Heart left ventricle (tissue), 16 donors: ENCODE measurements at regions not wholly inside any gene's neighbourhood (a gene's known extent, or its start where the extent isn't known, plus 50 kb on each side); places are given as distances from the start of the nearest gene placed in this dataset.
"Not testable (repeated sequence)": the region's sequence is repeated elsewhere in the genome, so short reads cannot be mapped to it uniquely, and the experiment has no call there.

ENCODE experiments used
- ATAC-seq, 4 donors: fragments of 200-7000 bp; cut with Tn5 transposase; one replicate each; pipeline ENCODE4 v1.9.1; 2020 to 2022; ENCODE audit warnings: moderate library complexity in 4 of 4, mild to moderate bottlenecking in 3 of 4, moderate number of reproducible peaks in 1 of 4
- DNase-seq, 5 donors: peaks; one replicate each; pipeline ENCODE4 v3.0.0-alpha.2; 2020
- H3K27ac ChIP-seq, 12 donors: fragments of 200-600 bp; sonication (generic) in 4 of 12; one replicate each; pipeline versions ENCODE4 v1.5.0 to v1.8.0; 2016 to 2022; ENCODE audit warnings: mild to moderate bottlenecking in 2 of 12
- H3K27me3 ChIP-seq, 9 donors: fragments of 200-600 bp; sonication (generic) in 2 of 9; one replicate each; pipeline versions ENCODE4 v1.5.1 to v1.8.0; 2016 to 2022; ENCODE audit warnings: mild to moderate bottlenecking in 3 of 9
- H3K36me3 ChIP-seq, 9 donors: fragments of 200-600 bp; sonication (generic) in 2 of 9; one replicate each; pipeline versions ENCODE4 v1.5.0 to v1.8.0; 2018 to 2022; ENCODE audit warnings: mild to moderate bottlenecking in 2 of 9
- H3K4me1 ChIP-seq, 12 donors: fragments of 200-600 bp; sonication (generic) in 4 of 12; one replicate each; pipeline versions ENCODE4 v1.5.0 to v1.8.0; 2016 to 2022; ENCODE audit warnings: mild to moderate bottlenecking in 3 of 12
- H3K4me3 ChIP-seq, 12 donors: fragments of 200-600 bp; sonication (generic) in 4 of 12; one replicate each; pipeline versions ENCODE4 v1.5.0 to v1.8.0; 2017 to 2022; ENCODE audit warnings: mild to moderate bottlenecking in 9 of 12, moderate library complexity in 4 of 12
- H3K9me3 ChIP-seq, 12 donors: fragments of 200-600 bp; sonication (generic) in 4 of 12; one replicate each; pipeline versions ENCODE4 v1.5.0 to v1.8.0; 2016 to 2022; ENCODE audit warnings: mild to moderate bottlenecking in 1 of 12
- CTCF ChIP-seq, 12 donors: fragments of 200-600 bp; sonication (generic) in 4 of 12; IDR thresholded peaks; one replicate each; pipeline versions ENCODE4 v1.5.0 to v1.8.0; 2018 to 2022; ENCODE audit warnings: antibody characterized with exemption in 12 of 12, mild to moderate bottlenecking in 5 of 12
- POLR2A ChIP-seq, 2 donors: fragments of 450-650 bp; IDR thresholded peaks; one replicate each; pipeline ENCODE4 v1.6.1; 2017; ENCODE audit warnings: antibody characterized with exemption in 2 of 2, mild to moderate bottlenecking in 2 of 2, moderate library complexity in 2 of 2
- WGBS, 4 donors: extraction: QIAGEN DNeasy Blood & Tissue Kit in 2 of 4; methylation state at CpG; one replicate each; pipeline versions ENCODE4 v1.1.5 to v1.1.7; 2013 to 2018; 5-methylcytosine and 5-hydroxymethylcytosine counted together
- intact Hi-C, 10 donors: fragments of 100-400 bp; cut with DNase I; formaldehyde crosslinking; loops; one replicate each; pipeline versions ENCODE4 v1.11.1 to v1.14.2; 2022
- donor health status: ischemic (EF 13 %, LVEDD 7.1; RV severe dilation, severe dysfunction).
- donor health status: healthy with polysubstance abuse.
- donor health status: DM: no; HTN: yes; CAD: no.
- donor health status: DM: no; HTN: no; CAD: no.
- donor health status: ischemic (EF 25% LVEDD 6.9; RV normal size, moderate dysfunction).
- donor health status: ischemic (EF 25% LVEDD 5.7; RV mildly dilated, moderate dysfunction).
- donor health status: healthy.
- donor health status: DM: yes; HTN: yes; CAD: no.
- donor health status: ischemic (EF 35%, LVEDD 5.7; RV mildly dilated, moderate dysfunction).
- donor health status: nonischemic (EF 11% LVEDD 7.7; RV severe dilation, severe dysfunction).
- donor health status: DM: yes; HTN: yes; CAD: no.
- donor health status: PGD.
- donor health status: ischemic (EF 29% LVEDD 5.4; RV normal size, mild dysfunction).
- donor health status: nonischemic (EF 23%, LVEDD 6.1; RV moderate dilation, normal function).

- H3K27ac ChIP-seq = no peak overlapping the region
- peaks cover 0 to 27% (median 3%) of the 10 kb centered on the region in 12 donors for H3K4me1 ChIP-seq
- no peak for TF ChIP-seq POLR2A (IDR thresholded peaks at IDR 0.05)
- TF ChIP-seq CTCF (IDR thresholded peaks at IDR 0.05) = no peak
- H3K27me3 ChIP-seq = no peaks in the 10 kb centered on the region
- H3K4me3 ChIP-seq = no peak overlapping the region
- ATAC-seq = no peak
- no peaks in the 10 kb centered on the region for H3K36me3 ChIP-seq
- H3K9me3 ChIP-seq = peaks cover 0 to 10% (median 0%) of the 10 kb centered on the region in 12 donors
- no peak for DNase-seq
- intact Hi-C loops = no loop called here
Observed at GRCh38 chr12:116670859-116671258, 67.0 kb downstream of the SPRING1 start.

GRCh38 chr12:116667752-116668151, 70.1 kb downstream of the SPRING1 start:
- H3K4me1 ChIP-seq = peaks cover 0 to 13% (median 1%) of the 10 kb centered on the region in 12 donors
- H3K36me3 ChIP-seq = no peaks in the 10 kb centered on the region
- no peak overlapping the region for H3K4me3 ChIP-seq
- WGBS, 4 donors = 97 to 98% (median 97%) methylated on average over 10 of the region's 10 CpGs
- H3K27me3 ChIP-seq = no peaks in the 10 kb centered on the region
- TF ChIP-seq CTCF (IDR thresholded peaks at IDR 0.05) (no peak), POLR2A (IDR thresholded peaks at IDR 0.05) (no peak)
- no peak for DNase-seq
- no peak overlapping the region for H3K27ac ChIP-seq
- H3K9me3 ChIP-seq = peaks cover 0 to 10% (median 0%) of the 10 kb centered on the region in 12 donors
- no peak for ATAC-seq
- intact Hi-C loops = loop anchor here in 1 of 10 donors (10.0 kb wide), 1 partner anchor 213 kb away; no protein-coding TSS in a partner anchor

GRCh38 chr12:116666829-116667228, 71.0 kb downstream of the SPRING1 start:
- not testable (repeated sequence) for DNase-seq, H3K9me3 ChIP-seq, ATAC-seq, H3K4me3 ChIP-seq, H3K27me3 ChIP-seq, H3K36me3 ChIP-seq
- 93 to 98% (median 95%) methylated on average over 8 of the region's 8 CpGs for WGBS, 4 donors
- peaks cover 0 to 18% (median 2%) of the 10 kb centered on the region in 12 donors for H3K4me1 ChIP-seq
- intact Hi-C loops = loop anchor here in 1 of 10 donors (10.0 kb wide), 1 partner anchor 212 kb away; no protein-coding TSS in a partner anchor
- H3K27ac ChIP-seq = peak overlapping the region in 7 of 12 donors; percentile 41 to 70 (median 64)

GRCh38 chr12:116666305-116666673, 71.6 kb downstream of the SPRING1 start:
- H3K27me3 ChIP-seq = no peaks in the 10 kb centered on the region
- no peak for DNase-seq
- intact Hi-C loops = loop anchor here in 1 of 10 donors (10.0 kb wide), 1 partner anchor 211 kb away; no protein-coding TSS in a partner anchor
- WGBS, 4 donors = 78 to 90% (median 84%) methylated on average over 10 of the region's 10 CpGs
- H3K9me3 ChIP-seq = peaks cover 0 to 4% (median 0%) of the 10 kb centered on the region in 12 donors
- H3K4me1 ChIP-seq = peaks cover 0 to 18% (median 2%) of the 10 kb centered on the region in 12 donors
- ATAC-seq = no peak
- H3K36me3 ChIP-seq = no peaks in the 10 kb centered on the region
- no peak overlapping the region for H3K4me3 ChIP-seq
- TF ChIP-seq CTCF (IDR thresholded peaks at IDR 0.05) = no peak
- no peak for TF ChIP-seq POLR2A (IDR thresholded peaks at IDR 0.05)
- H3K27ac ChIP-seq = peak overlapping the region in 11 of 12 donors; percentile 7 to 70 (median 59)
